SJCRH30 (cell line): ENCODE measurements at regions not wholly inside any gene's neighbourhood (a gene's known extent, or its start where the extent isn't known, plus 50 kb on each side); places are given as distances from the start of the nearest gene placed in this dataset.
A peak's percentile ranks its signal among the peaks of the same experiment; 100 is the strongest.

ENCODE experiments used
- DNase-seq, 2 experiments: peaks; one replicate each; pipeline ENCODE4 v3.0.0-alpha.2; 2015 to 2020
- H3K27ac ChIP-seq: fragments of 250-450 bp; sonication (Bioruptor Pico); 2 replicates; pipeline ENCODE4 v1.5.1; 2020; ENCODE audit warnings: mild to moderate bottlenecking, moderate library complexity
- H3K27me3 ChIP-seq: fragments of 250-450 bp; sonication (Bioruptor Pico); 2 replicates; pipeline ENCODE4 v1.5.1; 2020; ENCODE audit warnings: mild to moderate bottlenecking, moderate library complexity
- H3K36me3 ChIP-seq: fragments of 250-450 bp; sonication (Bioruptor Pico); 2 replicates; pipeline ENCODE4 v1.5.1; 2020; ENCODE audit warnings: mild to moderate bottlenecking, moderate library complexity
- H3K4me1 ChIP-seq: fragments of 250-450 bp; sonication (Bioruptor Pico); 2 replicates; pipeline ENCODE4 v1.5.1; 2020; ENCODE audit warnings: mild to moderate bottlenecking, moderate library complexity
- H3K4me3 ChIP-seq: fragments of 250-450 bp; sonication (Bioruptor Pico); 2 replicates; pipeline ENCODE4 v1.5.1; 2020; ENCODE audit warnings: mild to moderate bottlenecking, moderate library complexity
- H3K9me3 ChIP-seq: fragments of 250-450 bp; sonication (Bioruptor Pico); replicated peaks from 2 replicates; pipeline ENCODE4 v1.5.1; 2020; ENCODE audit warnings: mild to moderate bottlenecking, moderate library complexity

- DNase-seq, result no peak
- Histone ChIP-seq H3K4me1 (0 out of 2 replicates have a peak, but pooled peaks cover 6% of the 10 kb centered on the region), H3K36me3 (no peaks in the 10 kb centered on the region), H3K27ac (no peak overlapping the region), H3K4me3 (no peak overlapping the region), H3K27me3 (no peaks in the 10 kb centered on the region), H3K9me3 (no peaks in the 10 kb centered on the region)
These were observed 380.3 kb upstream of the ARID1B start for GRCh38 chr6:156396791-156397418.

- H3K36me3 ChIP-seq, result no peaks in the 10 kb centered on the region
- H3K4me3 ChIP-seq, result no peak overlapping the region
- H3K4me1 ChIP-seq, result 0 out of 2 replicates have a peak, but pooled peaks cover 6% of the 10 kb centered on the region
- no peaks in the 10 kb centered on the region for H3K9me3 ChIP-seq
- H3K27ac ChIP-seq, result no peak overlapping the region
- H3K27me3 ChIP-seq, result no peaks in the 10 kb centered on the region
- DNase-seq, result peak in 1 of 2 experiments; percentile 2
These were observed 381.0 kb upstream of the ARID1B start for GRCh38 chr6:156396068-156396771.

- Histone ChIP-seq H3K9me3 (no peaks in the 10 kb centered on the region), H3K36me3 (no peaks in the 10 kb centered on the region), H3K27me3 (peaks cover 4% of the 10 kb centered on the region; the same call in 1 of the 2 replicates), H3K4me3 (no peak overlapping the region), H3K4me1 (0 out of 2 replicates have a peak, but pooled peaks cover 6% of the 10 kb centered on the region), H3K27ac (no peak overlapping the region)
- peak; percentile 11 to 16 for DNase-seq
These were observed 381.9 kb upstream of the ARID1B start for GRCh38 chr6:156395276-156395675.

GRCh38 chr6:156392648-156393047 lies 384.5 kb upstream of the ARID1B start:
- 0 out of 2 replicates have a peak, but pooled peaks cover 6% of the 10 kb centered on the region for H3K4me1 ChIP-seq
- DNase-seq, result no peak
- peaks cover 6% of the 10 kb centered on the region; the same call in 1 of the 2 replicates for H3K27me3 ChIP-seq
- H3K9me3 ChIP-seq, result no peaks in the 10 kb centered on the region
- no peak overlapping the region for H3K4me3 ChIP-seq
- H3K36me3 ChIP-seq, result no peaks in the 10 kb centered on the region
- no peak overlapping the region for H3K27ac ChIP-seq

- no peak overlapping the region for H3K27ac ChIP-seq
- no peak overlapping the region for H3K4me3 ChIP-seq
- H3K27me3 ChIP-seq, result peaks cover 6% of the 10 kb centered on the region; the same call in 1 of the 2 replicates
- 0 out of 2 replicates have a peak, but pooled peaks cover 6% of the 10 kb centered on the region for H3K4me1 ChIP-seq
- DNase-seq, result no peak
- no peaks in the 10 kb centered on the region for H3K9me3 ChIP-seq
- H3K36me3 ChIP-seq, result no peaks in the 10 kb centered on the region
These were observed 385.2 kb upstream of the ARID1B start for GRCh38 chr6:156391977-156392376.

GRCh38 chr6:156391061-156391672 lies 386.0 kb upstream of the ARID1B start:
- H3K4me1 ChIP-seq, result 0 out of 2 replicates have a peak, but pooled peaks cover 6% of the 10 kb centered on the region
- H3K27ac ChIP-seq, result no peak overlapping the region
- peaks cover 6% of the 10 kb centered on the region; the same call in 1 of the 2 replicates for H3K27me3 ChIP-seq
- H3K36me3 ChIP-seq, result no peaks in the 10 kb centered on the region
- no peak overlapping the region for H3K4me3 ChIP-seq
- no peak for DNase-seq
- no peaks in the 10 kb centered on the region for H3K9me3 ChIP-seq

GRCh38 chr6:156390621-156391020 lies 386.6 kb upstream of the ARID1B start:
- peaks cover 6% of the 10 kb centered on the region; the same call in 1 of the 2 replicates for H3K27me3 ChIP-seq
- no peak overlapping the region for H3K27ac ChIP-seq
- no peak overlapping the region for H3K4me3 ChIP-seq
- no peaks in the 10 kb centered on the region for H3K9me3 ChIP-seq
- no peaks in the 10 kb centered on the region for H3K36me3 ChIP-seq
- H3K4me1 ChIP-seq, result 0 out of 2 replicates have a peak, but pooled peaks cover 3% of the 10 kb centered on the region
- no peak for DNase-seq

GRCh38 chr6:156389296-156389695 lies 387.9 kb upstream of the ARID1B start:
- H3K9me3 ChIP-seq, result no peaks in the 10 kb centered on the region
- no peak overlapping the region for H3K4me3 ChIP-seq
- no peak overlapping the region for H3K27ac ChIP-seq
- H3K36me3 ChIP-seq, result no peaks in the 10 kb centered on the region
- H3K27me3 ChIP-seq, result peaks cover 6% of the 10 kb centered on the region; the same call in 1 of the 2 replicates
- H3K4me1 ChIP-seq, result no peaks in the 10 kb centered on the region
- no peak for DNase-seq

- peaks cover 6% of the 10 kb centered on the region; the same call in 1 of the 2 replicates for H3K27me3 ChIP-seq
- no peaks in the 10 kb centered on the region for H3K9me3 ChIP-seq
- H3K36me3 ChIP-seq, result no peaks in the 10 kb centered on the region
- no peaks in the 10 kb centered on the region for H3K4me1 ChIP-seq
- H3K27ac ChIP-seq, result no peak overlapping the region
- no peak for DNase-seq
- no peak overlapping the region for H3K4me3 ChIP-seq
These were observed 389.7 kb upstream of the ARID1B start for GRCh38 chr6:156387472-156387871.

GRCh38 chr6:156383059-156383458 lies 394.1 kb upstream of the ARID1B start:
- Histone ChIP-seq H3K36me3 (no peaks in the 10 kb centered on the region), H3K4me1 (no peaks in the 10 kb centered on the region), H3K9me3 (no peaks in the 10 kb centered on the region), H3K27me3 (no peaks in the 10 kb centered on the region), H3K27ac (no peak overlapping the region), H3K4me3 (no peak overlapping the region)
- DNase-seq, result no peak

GRCh38 chr6:156379392-156380289 lies 397.5 kb upstream of the ARID1B start:
- Histone ChIP-seq H3K27me3 (no peaks in the 10 kb centered on the region), H3K9me3 (no peaks in the 10 kb centered on the region), H3K4me3 (no peak overlapping the region), H3K27ac (no peak overlapping the region), H3K36me3 (no peaks in the 10 kb centered on the region), H3K4me1 (no peaks in the 10 kb centered on the region)
- no peak for DNase-seq

GRCh38 chr6:156378853-156379252 lies 398.3 kb upstream of the ARID1B start:
- no peak for DNase-seq
- no peaks in the 10 kb centered on the region for H3K27me3 ChIP-seq
- no peak overlapping the region for H3K4me3 ChIP-seq
- H3K27ac ChIP-seq, result no peak overlapping the region
- H3K4me1 ChIP-seq, result no peaks in the 10 kb centered on the region
- no peaks in the 10 kb centered on the region for H3K36me3 ChIP-seq
- H3K9me3 ChIP-seq, result no peaks in the 10 kb centered on the region

- no peaks in the 10 kb centered on the region for H3K9me3 ChIP-seq
- no peaks in the 10 kb centered on the region for H3K27me3 ChIP-seq
- no peak overlapping the region for H3K4me3 ChIP-seq
- no peaks in the 10 kb centered on the region for H3K4me1 ChIP-seq
- no peak overlapping the region for H3K27ac ChIP-seq
- DNase-seq, result no peak
- H3K36me3 ChIP-seq, result no peaks in the 10 kb centered on the region
These were observed 401.1 kb upstream of the ARID1B start for GRCh38 chr6:156376091-156376490.

GRCh38 chr6:156359912-156360311 lies 417.3 kb upstream of the ARID1B start:
- Histone ChIP-seq H3K27ac (no peak overlapping the region), H3K4me1 (no peaks in the 10 kb centered on the region), H3K27me3 (no peaks in the 10 kb centered on the region), H3K36me3 (no peaks in the 10 kb centered on the region), H3K9me3 (no peaks in the 10 kb centered on the region), H3K4me3 (no peak overlapping the region)
- DNase-seq, result peak; percentile 11 to 36
